RWPE2 (cell line): ENCODE measurements at regions not wholly inside any gene's neighbourhood (a gene's known extent, or its start where the extent isn't known, plus 50 kb on each side); places are given as distances from the start of the nearest gene placed in this dataset.

Experiments
- ATAC-seq: fragments of 200-7000 bp; cut with Tn5 transposase; 3 replicates; pipeline ENCODE4 v1.9.1; 2021; ENCODE audit warnings: low read depth
- DNase-seq: peaks from one replicate; pipeline ENCODE4 v3.0.0-alpha.2; 2020; ENCODE audit warnings: low spot score
- H3K27ac ChIP-seq: fragments of 450-650 bp; 2 replicates; pipeline ENCODE4 v1.5.1; 2017; ENCODE audit warnings: mild to moderate bottlenecking; ENCODE audit not compliant: poor library complexity, severe bottlenecking
- H3K27me3 ChIP-seq: fragments of 250-450 bp; sonication (Bioruptor Pico); 2 replicates; pipeline ENCODE4 v1.5.1; 2021; ENCODE audit warnings: mild to moderate bottlenecking, moderate library complexity; ENCODE audit not compliant: insufficient read depth, poor library complexity, severe bottlenecking
- H3K36me3 ChIP-seq: fragments of 250-450 bp; sonication (Bioruptor Pico); 2 replicates; pipeline ENCODE4 v1.5.1; 2020; ENCODE audit warnings: low read depth, mild to moderate bottlenecking, moderate library complexity
- H3K4me1 ChIP-seq: fragments of 250-450 bp; sonication (Bioruptor Pico); 2 replicates; pipeline ENCODE4 v1.5.1; 2021; ENCODE audit warnings: mild to moderate bottlenecking, moderate library complexity; ENCODE audit not compliant: insufficient read depth, poor library complexity, severe bottlenecking
- H3K4me3 ChIP-seq: fragments of 250-450 bp; sonication (Bioruptor Pico); 2 replicates; pipeline ENCODE4 v1.5.1; 2021; ENCODE audit warnings: mild to moderate bottlenecking, moderate library complexity; ENCODE audit not compliant: severe bottlenecking
- H3K9me3 ChIP-seq: fragments of 250-450 bp; sonication (Bioruptor Pico); 2 replicates; pipeline ENCODE4 v1.5.1; 2021; ENCODE audit warnings: mild to moderate bottlenecking, moderate library complexity; ENCODE audit not compliant: severe bottlenecking
- CTCF ChIP-seq: fragments of 450-650 bp; IDR thresholded peaks from one replicate; pipeline ENCODE4 v1.5.1; 2017; ENCODE audit warnings: mild to moderate bottlenecking, moderate library complexity; ENCODE audit not compliant: poor library complexity, severe bottlenecking

DNA sequence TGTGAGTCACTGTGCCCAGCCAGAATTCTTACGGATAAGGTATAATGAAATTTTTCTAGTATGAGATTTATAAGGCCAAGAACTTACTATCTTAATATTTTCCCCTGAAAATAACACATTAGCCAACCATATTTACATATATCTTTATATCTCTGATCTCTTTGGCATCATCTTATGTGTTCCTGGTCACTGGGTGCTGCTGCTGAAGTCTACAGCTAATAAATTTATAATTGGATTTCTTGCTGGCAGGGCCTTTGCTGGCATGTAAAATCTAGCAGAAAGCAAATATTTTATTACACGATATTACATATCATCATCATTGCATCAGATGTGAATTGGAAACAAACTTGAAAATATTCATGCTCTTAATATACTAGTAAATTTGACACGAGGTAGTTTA lies 590.7 kb downstream of the ANXA1 start:
- Histone ChIP-seq H3K27me3 (no peaks in the 10 kb centered on the region), H3K36me3 (no peaks in the 10 kb centered on the region), H3K4me3 (no peak overlapping the region), H3K27ac (no peak overlapping the region), H3K9me3 (no peaks in the 10 kb centered on the region), H3K4me1 (peaks cover 4% of the 10 kb centered on the region)
- TF ChIP-seq CTCF = no peak
- ATAC-seq = no peak
- no peak for DNase-seq

GRCh38 chr9:73743826-73744225 lies 592.2 kb downstream of the ANXA1 start:
- no peaks in the 10 kb centered on the region for H3K9me3 ChIP-seq
- peaks cover 4% of the 10 kb centered on the region for H3K4me1 ChIP-seq
- no peak overlapping the region for H3K4me3 ChIP-seq
- ATAC-seq (peak; percentile 84), DNase-seq (no peak)
- H3K36me3 ChIP-seq = no peaks in the 10 kb centered on the region
- H3K27me3 ChIP-seq = no peaks in the 10 kb centered on the region
- H3K27ac ChIP-seq = no peak overlapping the region
- TF ChIP-seq CTCF = no peak

DNA sequence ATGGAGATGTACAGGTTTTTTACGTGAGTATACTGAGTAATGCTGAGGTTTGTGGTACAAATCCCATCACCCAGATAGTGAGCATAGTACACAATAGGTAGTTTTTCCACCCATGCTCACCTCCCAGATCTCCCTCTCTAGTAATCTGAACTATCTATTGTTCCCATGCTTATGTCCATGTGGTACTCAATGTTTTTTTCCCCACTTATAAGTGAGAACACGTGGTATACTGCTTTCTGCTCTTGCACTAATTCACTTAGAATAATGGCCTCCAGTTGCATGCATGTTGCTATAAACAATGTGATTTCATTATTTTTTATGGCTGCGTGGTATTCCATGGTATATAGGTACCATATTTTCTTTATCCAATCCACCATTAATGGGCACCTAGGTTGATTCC lies 593.9 kb downstream of the ANXA1 start:
- H3K36me3 ChIP-seq = no peaks in the 10 kb centered on the region
- no peak for DNase-seq
- no peaks in the 10 kb centered on the region for H3K9me3 ChIP-seq
- H3K27me3 ChIP-seq = no peaks in the 10 kb centered on the region
- peaks cover 4% of the 10 kb centered on the region for H3K4me1 ChIP-seq
- H3K27ac ChIP-seq = no peak overlapping the region
- H3K4me3 ChIP-seq = no peak overlapping the region
- TF ChIP-seq CTCF = no peak
- no peak for ATAC-seq

- DNase-seq (no peak), ATAC-seq (no peak)
- no peaks in the 10 kb centered on the region for H3K4me1 ChIP-seq
- no peaks in the 10 kb centered on the region for H3K36me3 ChIP-seq
- no peak overlapping the region for H3K27ac ChIP-seq
- no peak overlapping the region for H3K4me3 ChIP-seq
- no peaks in the 10 kb centered on the region for H3K27me3 ChIP-seq
- H3K9me3 ChIP-seq = no peaks in the 10 kb centered on the region
- no peak for TF ChIP-seq CTCF
These were observed 601.5 kb downstream of the ANXA1 start for GRCh38 chr9:73753171-73753570.

DNA sequence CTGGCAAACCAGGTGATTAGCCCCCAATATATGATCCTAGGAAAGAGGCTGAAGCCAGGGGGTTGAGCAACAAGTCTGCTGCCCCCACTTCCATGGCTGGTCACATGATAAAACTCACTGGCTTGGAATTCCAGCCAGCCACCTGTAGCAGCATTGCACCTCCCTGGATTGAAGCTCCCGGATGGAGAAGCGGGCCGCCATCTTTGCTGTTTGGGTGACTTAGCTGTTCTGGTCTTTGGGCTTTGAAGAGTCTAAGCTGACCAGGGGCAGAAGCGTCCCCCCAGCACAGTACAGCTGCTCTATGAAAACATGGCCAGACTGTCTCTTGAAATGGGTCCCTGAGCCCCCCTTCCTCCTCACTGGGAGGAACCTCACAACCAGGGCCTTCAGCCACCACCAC lies 610.2 kb downstream of the ANXA1 start:
- Histone ChIP-seq H3K4me1 (no peaks in the 10 kb centered on the region), H3K27me3 (no peaks in the 10 kb centered on the region), H3K27ac (no peak overlapping the region), H3K4me3 (no peak overlapping the region), H3K36me3 (no peaks in the 10 kb centered on the region), H3K9me3 (no peaks in the 10 kb centered on the region)
- DNase-seq (no peak), ATAC-seq (no peak)
- no peak for TF ChIP-seq CTCF
